Prostate gland (tissue), 2 donors: ENCODE measurements at regions not wholly inside any gene's neighbourhood (a gene's known extent, or its start where the extent isn't known, plus 50 kb on each side); places are given as distances from the start of the nearest gene placed in this dataset.

Experiments used
- POLR2A ChIP-seq: fragments of 450-650 bp; IDR thresholded peaks from one replicate; pipeline ENCODE4 v1.6.1; 2016; ENCODE audit warnings: antibody characterized with exemption, mild to moderate bottlenecking
- TF ChIP-seq, protein P1 (sequence below), 4 experiments: fragments of 200-600 bp in 2 of 4; fragments of 450-650 bp in 2 of 4; sonication (generic) in 2 of 4; IDR thresholded peaks; 1 replicate in 3 of 4; 2 replicates in 1 of 4; pipeline ENCODE4 v1.5.1; 2016 to 2019; ENCODE audit warnings: antibody characterized with exemption in 4 of 4, mild to moderate bottlenecking in 2 of 4, moderate library complexity in 2 of 4

DNA sequence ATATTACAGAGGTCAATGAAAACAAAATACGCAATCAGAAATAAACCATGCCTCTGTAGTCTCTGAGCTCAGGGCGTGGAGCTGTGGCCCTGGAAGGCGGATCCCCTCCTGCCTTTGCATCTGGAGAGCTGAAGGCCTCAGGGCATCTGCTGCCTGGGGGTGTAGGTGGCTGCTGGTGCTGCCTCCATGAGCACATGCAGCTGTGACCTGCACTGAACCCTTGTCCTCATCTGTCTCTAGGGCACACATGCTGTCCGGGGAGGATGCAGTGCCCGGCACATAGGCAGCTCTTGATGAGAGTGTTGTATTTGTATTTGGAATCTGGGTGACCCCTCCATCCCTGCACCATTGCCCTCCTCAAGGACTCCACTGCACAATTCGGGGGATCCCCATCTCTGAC is 185.7 kb downstream of the TEX29 start:
- TF ChIP-seq, protein P1, sequence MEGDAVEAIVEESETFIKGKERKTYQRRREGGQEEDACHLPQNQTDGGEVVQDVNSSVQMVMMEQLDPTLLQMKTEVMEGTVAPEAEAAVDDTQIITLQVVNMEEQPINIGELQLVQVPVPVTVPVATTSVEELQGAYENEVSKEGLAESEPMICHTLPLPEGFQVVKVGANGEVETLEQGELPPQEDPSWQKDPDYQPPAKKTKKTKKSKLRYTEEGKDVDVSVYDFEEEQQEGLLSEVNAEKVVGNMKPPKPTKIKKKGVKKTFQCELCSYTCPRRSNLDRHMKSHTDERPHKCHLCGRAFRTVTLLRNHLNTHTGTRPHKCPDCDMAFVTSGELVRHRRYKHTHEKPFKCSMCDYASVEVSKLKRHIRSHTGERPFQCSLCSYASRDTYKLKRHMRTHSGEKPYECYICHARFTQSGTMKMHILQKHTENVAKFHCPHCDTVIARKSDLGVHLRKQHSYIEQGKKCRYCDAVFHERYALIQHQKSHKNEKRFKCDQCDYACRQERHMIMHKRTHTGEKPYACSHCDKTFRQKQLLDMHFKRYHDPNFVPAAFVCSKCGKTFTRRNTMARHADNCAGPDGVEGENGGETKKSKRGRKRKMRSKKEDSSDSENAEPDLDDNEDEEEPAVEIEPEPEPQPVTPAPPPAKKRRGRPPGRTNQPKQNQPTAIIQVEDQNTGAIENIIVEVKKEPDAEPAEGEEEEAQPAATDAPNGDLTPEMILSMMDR (IDR thresholded peaks at IDR 0.05): no peak
- TF ChIP-seq POLR2A: no peak
